ENCODE measurements at regions not wholly inside any gene's neighbourhood (a gene's known extent, or its start where the extent isn't known, plus 50 kb on each side); places are given as distances from the start of the nearest gene placed in this dataset.
"Not testable (repeated sequence)": the region's sequence is repeated elsewhere in the genome, so short reads cannot be mapped to it uniquely, and the experiment has no call there.

DNA sequence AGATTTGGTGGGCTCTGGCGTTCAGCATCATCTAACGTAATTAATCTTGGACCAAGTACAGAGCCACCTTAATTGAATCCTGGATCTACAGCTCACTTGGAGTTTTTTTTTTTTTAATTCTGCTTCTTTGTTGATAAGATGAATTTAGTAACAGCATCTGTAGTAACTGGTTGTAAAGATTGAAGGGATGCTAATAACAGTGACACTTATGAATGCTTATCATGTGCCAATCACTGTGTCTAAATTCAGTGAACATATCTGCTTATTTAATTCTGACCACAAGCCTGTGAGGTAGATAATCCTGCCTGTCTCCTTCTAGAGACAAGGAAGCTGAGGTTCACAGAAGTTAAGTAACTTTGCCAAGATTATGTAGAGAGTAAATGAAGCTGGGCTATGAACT is 408.0 kb downstream of the RWDD3 start:
- no peak for DNase-seq (ENCODE audit: low read depth)
- no peak overlapping the region for H3K4me3 ChIP-seq (ENCODE audit: low read depth, low read length)

DNA sequence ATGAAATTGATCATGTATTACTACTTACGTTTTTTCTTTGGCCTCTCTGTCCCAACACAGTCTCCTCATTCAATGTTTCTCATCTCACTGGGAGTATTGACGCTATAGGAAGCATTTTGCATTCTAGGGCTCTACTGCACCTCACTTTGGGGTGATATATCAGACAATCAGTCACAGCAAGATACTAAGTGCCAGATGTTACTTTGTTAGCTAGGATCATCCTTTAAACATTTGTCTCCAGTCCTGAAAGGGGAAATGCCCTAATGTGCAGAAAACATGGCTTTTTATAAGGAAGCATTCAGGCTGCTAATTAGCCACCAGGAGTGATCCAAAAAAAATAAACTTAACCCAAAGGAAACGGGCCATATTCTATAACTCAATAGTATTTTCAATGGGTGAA is 409.1 kb downstream of the RWDD3 start:
- no peak for DNase-seq (ENCODE audit: low read depth)

DNA sequence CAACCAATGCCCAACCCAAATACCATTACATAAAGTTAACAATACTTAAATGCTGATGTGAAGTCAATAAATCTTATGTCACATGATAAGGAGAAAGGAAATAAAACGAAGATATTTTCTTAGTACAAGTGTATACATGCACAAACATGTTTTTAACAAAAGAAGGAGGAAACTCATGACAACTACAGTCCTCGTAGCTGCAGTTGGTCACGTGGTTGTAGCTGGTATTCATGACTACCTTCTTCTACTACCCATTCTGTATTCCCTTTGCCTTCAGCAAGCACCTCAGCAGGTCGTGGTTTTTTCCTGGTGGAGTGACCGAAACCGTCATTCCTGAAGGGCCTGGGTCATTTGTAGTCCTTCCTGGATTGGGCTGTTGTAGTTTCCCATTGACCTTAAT is 411.1 kb downstream of the RWDD3 start:
- not testable (repeated sequence) for H3K4me3 ChIP-seq (ENCODE audit: low read depth, low read length); DNase-seq (ENCODE audit: low read depth)

More for the DNA sequence above, 409.1 kb downstream of the RWDD3 start:
- no peak overlapping the region for H3K4me3 ChIP-seq (ENCODE audit: low read depth, low read length)

DNA sequence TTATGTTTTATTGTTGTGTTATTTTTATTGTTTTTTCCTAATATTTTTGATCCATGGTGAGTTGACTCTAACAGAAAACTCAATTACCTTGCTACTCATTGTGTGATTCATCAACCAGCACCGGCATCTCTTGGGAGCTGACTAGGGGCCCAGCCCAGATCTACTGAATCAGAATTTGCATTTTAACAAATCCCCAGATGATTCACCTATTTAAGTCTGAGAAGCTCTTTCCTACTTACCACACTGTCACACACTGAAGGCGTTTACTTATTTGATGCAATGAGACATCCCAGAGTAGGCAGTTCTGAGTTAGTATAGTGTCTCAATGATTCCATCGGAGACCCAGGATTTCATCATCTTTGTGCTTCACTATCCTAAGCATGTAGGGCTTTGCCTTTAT is 416.6 kb downstream of the RWDD3 start:
- DNase-seq (ENCODE audit: low read depth), result no peak
- no peak overlapping the region for H3K4me3 ChIP-seq (ENCODE audit: low read depth, low read length)

DNA sequence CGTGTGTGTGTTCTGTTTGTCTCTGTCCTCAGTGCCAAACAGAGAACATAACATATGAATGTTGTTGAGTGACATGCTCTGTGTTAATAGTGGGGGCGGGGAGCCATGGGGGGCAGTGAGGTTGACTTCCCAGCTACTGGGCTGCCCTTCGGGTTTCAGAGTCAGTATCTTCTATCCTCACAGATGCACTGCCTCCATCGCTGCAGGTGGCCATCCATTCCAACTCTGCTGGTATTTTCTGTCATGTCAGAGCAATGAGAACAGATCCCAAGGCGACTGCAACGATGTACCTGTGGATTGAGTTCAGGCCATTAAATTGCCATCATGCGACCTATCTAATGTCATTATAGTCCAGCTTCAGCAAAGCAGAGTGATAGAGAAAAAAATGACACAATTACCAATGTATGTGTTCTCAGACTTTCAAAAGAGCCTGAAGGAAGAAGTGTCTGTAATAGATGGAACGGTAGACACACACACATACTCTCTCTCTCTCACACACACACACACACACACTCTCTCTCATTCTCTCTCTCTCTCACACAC is 418.5 kb downstream of the RWDD3 start:
- DNase-seq (ENCODE audit: low read depth), result no peak
- H3K4me3 ChIP-seq (ENCODE audit: low read depth, low read length), result no peak overlapping the region

DNA sequence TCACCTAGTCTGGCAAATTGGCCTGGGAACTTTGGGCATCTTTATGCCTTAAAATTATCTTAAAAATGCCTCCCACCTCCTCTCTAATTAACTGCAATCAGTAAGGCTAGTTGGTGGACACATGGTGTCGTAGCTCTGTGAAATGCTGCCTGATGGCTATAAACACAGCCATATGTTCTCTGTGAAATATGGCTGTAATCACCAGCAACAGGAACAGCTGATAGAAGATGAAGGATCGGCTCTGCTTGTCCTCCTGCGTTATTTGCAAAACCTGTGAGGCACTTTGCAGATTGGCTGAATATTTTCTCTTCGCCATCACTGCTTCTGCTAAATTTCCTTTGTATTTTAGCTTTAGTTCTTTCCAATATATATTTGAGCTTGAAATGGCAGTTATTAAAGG is 419.6 kb downstream of the RWDD3 start:
- no peak for DNase-seq (ENCODE audit: low read depth)

DNA sequence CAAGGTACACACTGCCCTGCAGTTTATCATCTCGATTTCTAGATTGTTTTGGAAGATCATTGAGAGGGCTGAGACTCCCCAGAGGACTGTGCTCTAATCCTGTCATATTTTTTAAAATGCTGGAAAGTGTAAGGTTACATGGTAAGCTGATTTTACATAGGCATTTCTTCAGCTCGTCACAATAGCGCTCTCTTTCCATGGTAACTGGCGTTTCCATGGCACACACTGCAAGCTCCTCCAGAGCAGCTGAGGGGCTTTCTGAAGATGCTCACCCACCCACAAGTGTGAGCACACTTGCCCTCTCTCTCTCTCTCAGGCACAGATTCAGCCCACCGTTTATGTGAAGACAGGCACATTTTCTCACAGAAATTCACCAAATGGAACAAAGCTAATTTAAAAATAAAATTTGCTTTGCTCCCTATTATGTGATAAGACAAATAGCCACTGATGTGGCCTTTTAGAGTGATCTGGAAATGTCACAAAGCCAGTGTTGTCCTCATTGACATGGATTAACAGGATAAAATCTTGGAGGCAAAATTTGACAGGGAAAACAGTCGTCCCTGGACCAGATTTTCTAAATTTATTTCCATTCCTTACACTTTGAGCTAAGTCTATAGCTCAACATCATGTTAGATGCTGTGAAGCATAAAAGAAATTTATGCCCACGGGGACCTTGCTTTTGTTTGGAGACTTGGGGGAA is 421.5 kb downstream of the RWDD3 start:
- H3K4me3 ChIP-seq (ENCODE audit: low read depth, low read length), result no peak overlapping the region
- no peak for DNase-seq (ENCODE audit: low read depth)

More for the DNA sequence above, 419.6 kb downstream of the RWDD3 start:
- H3K4me3 ChIP-seq (ENCODE audit: low read depth, low read length), result no peak overlapping the region

DNA sequence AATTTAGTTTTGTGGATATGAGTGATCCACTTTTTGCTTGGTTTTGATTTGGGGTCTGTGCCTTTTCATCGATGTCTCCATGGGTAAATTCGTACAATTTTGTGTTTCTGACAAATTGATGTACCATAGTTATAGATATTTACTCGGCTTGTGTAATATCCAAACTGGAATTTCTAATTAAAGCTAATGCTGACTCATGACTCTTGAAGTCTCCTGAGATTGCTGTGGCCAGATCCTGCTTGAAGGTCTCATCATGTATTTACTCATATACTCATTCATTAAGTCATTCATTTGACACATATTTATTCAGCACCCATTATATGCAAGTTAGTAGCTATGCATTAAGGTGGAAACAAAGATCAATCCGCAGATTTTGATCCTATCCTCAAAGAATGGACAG is 423.2 kb downstream of the RWDD3 start:
- no peak overlapping the region for H3K4me3 ChIP-seq (ENCODE audit: low read depth, low read length)
- no peak for DNase-seq (ENCODE audit: low read depth)

DNA sequence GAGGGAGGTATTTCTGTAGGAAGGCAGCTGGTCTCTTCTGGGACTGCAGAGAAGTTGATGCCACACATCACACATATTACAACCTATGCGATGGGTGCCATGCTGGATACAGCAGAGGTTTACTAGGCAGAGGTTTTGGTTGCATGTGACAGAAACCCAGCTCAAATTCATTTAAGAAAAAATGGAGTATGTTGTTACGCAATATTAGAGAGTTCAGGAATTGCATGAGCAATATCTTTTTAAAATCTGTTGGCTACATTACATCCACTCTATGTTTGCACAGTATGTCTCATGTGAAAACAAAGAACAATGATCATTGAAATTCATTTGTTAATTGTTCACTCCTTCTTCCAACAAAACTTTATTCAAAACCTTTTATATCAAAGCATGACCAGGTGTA is 425.2 kb downstream of the RWDD3 start:
- no peak for DNase-seq (ENCODE audit: low read depth)
- H3K4me3 ChIP-seq (ENCODE audit: low read depth, low read length), result no peak overlapping the region

DNA sequence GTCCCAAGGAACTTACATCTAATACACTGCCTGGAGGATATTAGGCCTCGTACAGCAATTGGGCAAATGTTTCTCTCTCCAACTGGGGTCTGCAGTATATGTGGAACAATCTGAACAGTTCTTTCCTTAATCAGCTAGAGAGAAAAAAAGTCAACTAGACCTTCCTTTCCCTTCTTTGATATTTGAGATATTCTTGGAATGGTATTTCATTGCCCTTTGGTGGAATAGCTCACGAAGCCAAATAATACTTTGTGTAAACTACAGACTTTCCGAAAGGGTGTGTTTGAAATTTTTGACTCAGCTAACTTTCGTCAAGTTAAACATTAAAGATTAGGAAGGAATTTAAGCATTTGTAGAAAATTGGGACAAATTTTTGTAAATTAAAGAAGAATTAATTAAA is 425.6 kb downstream of the RWDD3 start:
- no peak overlapping the region for H3K4me3 ChIP-seq (ENCODE audit: low read depth, low read length)
- no peak for DNase-seq (ENCODE audit: low read depth)

DNA sequence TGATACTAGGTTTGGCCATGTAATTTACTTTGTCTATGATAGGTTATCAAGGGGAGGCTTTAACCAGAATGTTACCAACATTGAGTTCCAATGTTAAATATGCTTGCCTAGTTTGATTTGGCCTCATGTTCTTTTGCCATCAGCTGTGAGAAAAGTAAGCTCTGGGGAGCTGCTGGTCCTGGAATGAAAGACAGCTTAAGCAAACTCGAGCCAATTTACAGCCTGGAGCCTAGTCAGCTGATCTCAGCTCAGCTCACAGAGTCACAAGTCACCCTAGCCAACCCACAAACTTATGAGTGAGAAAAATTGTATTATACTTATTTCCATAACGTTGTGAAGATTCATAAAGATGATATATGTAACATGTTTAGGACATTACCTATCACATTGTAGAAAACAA is 426.7 kb downstream of the RWDD3 start:
- no peak overlapping the region for H3K4me3 ChIP-seq (ENCODE audit: low read depth, low read length)
- DNase-seq (ENCODE audit: low read depth), result no peak

DNA sequence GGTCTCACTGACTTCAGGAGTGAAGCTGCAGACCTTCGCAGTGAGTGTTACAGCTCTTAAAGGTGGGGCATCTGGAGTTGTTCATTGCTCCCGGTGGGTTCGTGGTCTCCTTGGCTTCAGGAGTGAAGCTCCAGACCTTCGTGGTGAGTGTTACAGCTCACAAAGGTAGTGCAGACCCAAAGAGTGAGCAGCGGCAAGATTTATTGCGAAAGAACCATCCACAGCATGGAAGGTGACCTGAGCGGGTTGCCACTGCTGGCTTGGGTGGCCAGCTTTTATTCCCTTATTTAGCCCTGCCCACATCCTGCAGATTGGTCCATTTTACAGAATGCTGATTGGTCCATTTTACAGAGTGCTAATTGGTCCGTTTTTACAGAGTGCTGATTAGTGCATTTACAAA is 429.5 kb downstream of the RWDD3 start:
- H3K4me3 ChIP-seq (ENCODE audit: low read depth, low read length); DNase-seq (ENCODE audit: low read depth): not testable (repeated sequence)

DNA sequence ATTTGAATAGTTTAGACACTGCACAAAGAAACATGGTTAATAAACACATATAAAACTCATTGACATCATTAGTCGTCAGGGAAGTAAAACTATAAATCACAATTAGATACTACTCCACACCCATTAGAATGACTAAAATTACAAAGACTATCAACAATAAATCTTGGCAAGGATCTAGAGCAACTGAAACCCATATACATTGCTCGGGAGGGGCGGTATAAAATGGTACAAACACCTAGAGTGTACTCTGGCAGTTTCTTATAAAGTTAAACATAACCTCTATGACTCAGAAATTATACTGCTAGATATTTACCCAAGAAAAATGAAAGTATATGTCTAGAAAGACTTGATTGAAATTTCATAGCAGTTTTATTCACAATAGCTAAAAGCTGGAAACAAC is 434.2 kb downstream of the RWDD3 start:
- H3K4me3 ChIP-seq (ENCODE audit: low read depth, low read length), result no peak overlapping the region
- no peak for DNase-seq (ENCODE audit: low read depth)

DNA sequence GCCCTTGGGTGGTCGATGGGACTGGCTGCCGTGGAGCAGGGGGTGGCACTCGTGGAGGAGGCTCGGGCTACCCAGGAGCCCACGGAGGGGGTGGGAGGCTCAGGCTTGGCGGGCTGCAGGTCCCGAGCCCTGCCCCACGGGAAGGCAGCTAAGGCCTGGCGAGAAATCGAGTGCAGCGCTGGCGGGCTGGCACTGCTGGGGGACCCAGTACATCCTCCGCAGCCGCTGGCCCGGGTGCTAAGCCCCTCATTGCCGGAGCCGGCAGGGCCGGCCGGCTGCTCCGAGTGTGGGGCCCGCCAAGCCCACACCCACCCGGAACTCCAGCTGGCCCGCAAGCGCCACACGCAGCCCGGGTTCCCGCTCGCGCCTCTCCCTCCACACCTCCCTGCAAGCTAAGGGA is 435.6 kb downstream of the RWDD3 start:
- DNase-seq (ENCODE audit: low read depth); H3K4me3 ChIP-seq (ENCODE audit: low read depth, low read length): not testable (repeated sequence)

DNA sequence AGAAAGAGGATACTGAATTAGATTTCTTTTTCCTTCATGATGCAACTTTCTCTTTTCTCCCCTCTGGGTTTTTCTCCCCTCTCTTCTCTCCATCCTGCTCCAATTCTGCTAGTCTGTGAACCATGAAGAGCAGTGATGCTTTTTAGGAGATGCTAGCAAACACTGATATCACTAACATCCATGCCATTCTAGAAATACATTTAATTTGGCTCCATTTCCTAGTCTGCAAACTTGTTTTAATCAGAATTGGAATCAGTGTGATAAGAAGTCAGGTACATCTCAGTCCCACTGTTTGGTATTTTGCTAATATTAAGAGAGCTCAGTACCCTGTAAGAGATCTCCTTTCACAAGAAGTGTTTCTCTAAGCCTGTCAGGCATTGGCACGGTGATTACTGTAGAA is 437.1 kb downstream of the RWDD3 start:
- no peak overlapping the region for H3K4me3 ChIP-seq (ENCODE audit: low read depth, low read length)
- no peak for DNase-seq (ENCODE audit: low read depth)

DNA sequence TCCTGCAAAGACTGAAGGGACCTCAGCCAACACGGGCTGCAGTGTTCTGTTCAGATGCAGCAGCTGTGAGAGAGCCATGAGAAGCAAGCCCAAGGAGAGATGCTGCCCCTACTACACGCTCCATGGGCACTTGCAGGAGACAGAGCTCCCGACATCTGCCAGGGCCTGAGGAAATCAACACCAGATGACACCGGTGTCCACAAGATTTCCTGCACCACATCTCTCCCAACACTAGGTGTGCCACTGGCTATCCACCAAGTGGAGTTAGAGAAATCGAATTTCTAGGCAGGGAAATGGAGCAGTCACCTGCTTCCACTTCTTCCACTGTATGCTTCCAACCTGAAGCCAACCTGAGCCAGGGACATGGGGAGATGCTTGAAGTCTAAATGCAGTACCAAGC is 445.3 kb downstream of the RWDD3 start:
- H3K4me3 ChIP-seq (ENCODE audit: low read depth, low read length), result no peak overlapping the region
- no peak for DNase-seq (ENCODE audit: low read depth)

DNA sequence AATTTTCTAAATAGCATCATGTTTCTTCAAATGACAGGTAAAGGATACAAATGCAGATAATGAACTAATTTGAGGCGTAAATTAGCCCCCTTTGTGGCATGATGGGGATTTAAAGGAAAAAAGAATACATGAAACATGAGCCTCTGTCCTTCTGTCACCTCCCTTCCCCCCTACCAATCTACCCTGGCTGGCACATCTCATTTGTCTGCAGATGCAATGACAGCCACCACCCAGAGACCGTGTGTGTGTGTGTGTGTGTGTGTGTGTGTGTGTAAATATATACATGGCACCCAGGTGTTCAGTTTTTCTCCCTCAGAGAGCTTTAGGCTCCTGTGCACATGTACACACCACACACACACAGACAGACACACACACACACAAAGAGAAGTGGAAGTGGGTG is 451.1 kb downstream of the RWDD3 start:
- no peak overlapping the region for H3K4me3 ChIP-seq (ENCODE audit: low read depth, low read length)
- DNase-seq (ENCODE audit: low read depth), result no peak

DNA sequence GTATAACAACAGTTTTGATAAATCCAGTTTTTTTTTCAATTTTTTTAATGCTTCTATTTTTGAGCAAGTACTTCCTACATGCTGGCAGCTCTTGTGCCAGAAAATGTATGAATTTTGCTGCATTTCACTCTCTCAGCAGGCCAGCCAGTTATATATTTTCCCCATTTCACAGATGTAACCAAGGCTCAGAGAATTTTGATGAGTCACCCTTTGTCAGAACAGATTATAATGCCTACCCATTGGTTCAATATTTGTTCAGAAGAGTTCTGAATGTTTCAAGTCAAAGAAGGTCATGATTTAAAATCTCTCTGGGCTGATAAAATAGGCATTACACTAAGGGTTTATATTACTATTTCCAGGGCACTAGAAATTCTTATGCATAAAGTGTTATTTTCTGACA is 452.2 kb downstream of the RWDD3 start:
- no peak overlapping the region for H3K4me3 ChIP-seq (ENCODE audit: low read depth, low read length)
- DNase-seq (ENCODE audit: low read depth), result no peak

DNA sequence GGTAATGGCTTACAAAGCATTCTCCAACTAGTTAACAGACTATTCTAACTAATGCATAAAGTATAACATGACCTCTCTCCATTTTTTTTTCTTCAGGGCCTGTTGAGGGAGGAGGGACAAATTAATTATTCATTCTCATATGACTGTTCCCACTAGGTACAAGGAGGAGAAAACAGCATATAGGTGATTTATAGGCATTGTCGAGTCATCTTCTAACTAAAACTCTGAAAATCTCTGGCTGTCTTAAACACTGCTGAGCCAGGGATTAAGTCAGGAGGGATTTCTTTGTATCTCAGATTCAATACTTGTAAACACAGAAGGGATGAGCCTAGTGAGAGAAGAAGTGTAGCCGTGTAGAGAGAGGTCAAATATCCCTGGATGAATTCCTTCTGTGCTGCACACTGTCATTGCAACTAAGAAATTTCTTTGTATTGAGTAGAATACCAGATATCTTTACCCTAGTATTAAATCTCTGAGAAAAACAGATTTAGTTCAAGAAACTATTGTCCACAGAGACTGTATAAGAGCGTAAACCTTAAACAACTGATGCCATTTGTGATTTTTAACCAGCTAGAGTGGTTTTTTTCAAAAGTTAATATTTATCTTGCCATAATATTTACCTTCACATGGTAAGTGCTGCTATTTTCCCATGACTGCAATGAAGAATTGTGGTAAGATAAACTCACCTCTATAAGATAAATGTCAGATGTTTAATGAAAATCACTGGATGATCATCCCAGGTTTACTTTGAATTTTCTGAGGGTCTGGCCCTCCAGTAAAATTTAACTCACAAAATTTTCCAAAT is 465.3 kb downstream of the RWDD3 start:
- no peak overlapping the region for H3K4me3 ChIP-seq (ENCODE audit: low read depth, low read length)

DNA sequence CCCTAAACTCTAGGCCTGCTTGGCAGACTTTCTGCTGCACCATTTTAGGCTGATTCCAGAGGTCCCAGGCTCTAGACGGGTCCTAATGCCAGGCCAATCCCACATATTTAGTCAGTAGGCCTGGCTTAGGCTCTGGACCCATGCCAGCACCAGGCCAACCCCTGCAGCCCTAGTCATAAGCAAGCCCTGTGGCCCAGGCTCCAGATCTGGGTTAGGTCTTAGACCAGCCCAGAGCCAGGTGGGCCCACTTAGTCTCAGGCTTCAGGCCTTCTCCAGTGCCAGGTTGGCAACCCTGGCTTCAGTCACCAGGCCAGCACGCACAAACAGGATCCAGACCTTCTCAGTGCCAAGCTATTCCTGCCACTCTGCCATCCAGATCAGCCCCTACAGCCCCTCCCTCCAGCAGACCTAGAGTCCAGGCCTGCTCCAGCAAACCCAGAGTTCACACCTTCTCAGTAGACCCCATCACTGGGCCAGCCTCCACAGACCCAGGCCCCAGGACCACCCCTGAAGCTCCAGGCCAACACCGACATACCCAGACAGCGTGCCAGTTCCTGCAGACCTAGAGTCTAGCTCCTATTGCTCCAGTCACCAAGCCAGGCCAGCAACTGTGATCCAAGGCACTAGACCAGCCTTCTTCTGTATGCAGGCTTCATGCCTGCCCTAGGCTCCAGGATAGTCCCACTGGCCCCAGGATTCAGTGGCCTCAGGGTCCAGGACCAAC is 467.6 kb downstream of the RWDD3 start:
- H3K4me3 ChIP-seq (ENCODE audit: low read depth, low read length), result no peak overlapping the region
- no peak for DNase-seq (ENCODE audit: low read depth)

More for the DNA sequence above, 465.3 kb downstream of the RWDD3 start:
- no peak for DNase-seq (ENCODE audit: low read depth)
